WTC11 (cell line): ENCODE measurements at regions not wholly inside any gene's neighbourhood (a gene's known extent, or its start where the extent isn't known, plus 50 kb on each side); places are given as distances from the start of the nearest gene placed in this dataset.
A peak's percentile ranks its signal among the peaks of the same experiment; 100 is the strongest.

Experiments used
- ATAC-seq: fragments of 200-7000 bp; cut with Tn5 transposase; 2 replicates; pipeline ENCODE4 v1.10.0; 2021; ENCODE audit warnings: mild to moderate bottlenecking, moderate library complexity
- CTCF ChIA-PET: fragments of 300-600 bp; sonication (Branson Sonifier 250); formaldehyde crosslinking; loops from one replicate; lab custom pipeline; 2021; ENCODE audit warnings: antibody characterized with exemption; lab: Charles Lee
- POLR2A ChIA-PET: fragments of 350-600 bp; sonication (Branson Sonifier 250); formaldehyde crosslinking; loops from one replicate; lab custom pipeline; 2021; ENCODE audit warnings: antibody characterized with exemption; lab: Charles Lee
- DNase-seq: peaks from one replicate; pipeline ENCODE4 v3.0.0; 2021; ENCODE audit warnings: low spot score
- H3K27ac Mint-ChIP-seq: 2 replicates; pipeline ENCODE4 v1.8.0; 2021; ENCODE audit warnings: mixed read lengths
- H3K27me3 Mint-ChIP-seq: 2 replicates; pipeline ENCODE4 v1.8.0; 2021; ENCODE audit warnings: low read depth, mild to moderate bottlenecking, moderate library complexity, mixed read lengths
- H3K36me3 Mint-ChIP-seq: 2 replicates; pipeline ENCODE4 v1.8.0; 2021; ENCODE audit warnings: mixed read lengths
- H3K4me1 Mint-ChIP-seq: 2 replicates; pipeline ENCODE4 v1.8.0; 2022; ENCODE audit warnings: mixed read lengths
- H3K4me3 Mint-ChIP-seq: 2 replicates; pipeline ENCODE4 v1.8.0; 2021; ENCODE audit warnings: mild to moderate bottlenecking, moderate library complexity, mixed read lengths
- H3K9me3 Mint-ChIP-seq: 2 replicates; pipeline ENCODE4 v1.8.0; 2021; ENCODE audit warnings: mixed read lengths
- AFF4 ChIP-seq: sonication (generic); formaldehyde crosslinking; IDR thresholded peaks from 2 replicates; pipeline ENCODE4 v1.8.1; 2023; ENCODE audit warnings: mild to moderate bottlenecking, missing genetic modification reagents, borderline replicate concordance
- ATF1 ChIP-seq: sonication (generic); formaldehyde crosslinking; IDR thresholded peaks from 2 replicates; pipeline ENCODE4 v1.8.1; 2023; ENCODE audit warnings: mild to moderate bottlenecking, moderate library complexity, missing genetic modification reagents
- ATF6 ChIP-seq: sonication (generic); formaldehyde crosslinking; IDR thresholded peaks from 2 replicates; pipeline ENCODE4 v1.8.1; 2023; ENCODE audit warnings: mild to moderate bottlenecking, missing genetic modification reagents
- CDX4 ChIP-seq: fragments of 250-450 bp; sonication (Bioruptor Pico); IDR thresholded peaks from 2 replicates; pipeline ENCODE4 v1.9.0; 2021; ENCODE audit warnings: moderate library complexity, mild to moderate bottlenecking, inconsistent platforms, borderline replicate concordance
- CREM ChIP-seq: sonication (generic); formaldehyde crosslinking; IDR thresholded peaks from 2 replicates; pipeline ENCODE4 v1.8.1; 2022; ENCODE audit warnings: mild to moderate bottlenecking, missing genetic modification reagents, moderate library complexity
- E2F4 ChIP-seq: sonication (generic); formaldehyde crosslinking; IDR thresholded peaks from 2 replicates; pipeline ENCODE4 v1.8.1; 2022; ENCODE audit warnings: low read depth, mild to moderate bottlenecking, moderate library complexity, missing genetic modification reagents, borderline replicate concordance
- ESRRA ChIP-seq: sonication (generic); formaldehyde crosslinking; IDR thresholded peaks from 2 replicates; pipeline ENCODE4 v1.8.1; 2022; ENCODE audit warnings: mild to moderate bottlenecking, missing genetic modification reagents, borderline replicate concordance
- FOXK1 ChIP-seq: sonication (generic); formaldehyde crosslinking; IDR thresholded peaks from 2 replicates; pipeline ENCODE4 v1.8.0; 2022; ENCODE audit warnings: mild to moderate bottlenecking, moderate library complexity, missing genetic modification reagents
- GRHL2 ChIP-seq: fragments of 250-450 bp; sonication (Bioruptor Pico); IDR thresholded peaks from 2 replicates; pipeline ENCODE4 v1.8.0; 2022; ENCODE audit warnings: mild to moderate bottlenecking, moderate library complexity; ENCODE audit not compliant: insufficient replicate concordance, severe bottlenecking
- IRF1 ChIP-seq: sonication (generic); formaldehyde crosslinking; IDR thresholded peaks from 2 replicates; pipeline ENCODE4 v1.8.0; 2023; ENCODE audit warnings: missing genetic modification reagents
- IRF2 ChIP-seq: sonication (generic); formaldehyde crosslinking; IDR thresholded peaks from 2 replicates; pipeline ENCODE4 v1.8.0; 2022; ENCODE audit warnings: low read depth, missing genetic modification reagents, borderline replicate concordance
- KAT7 ChIP-seq: sonication (generic); formaldehyde crosslinking; IDR thresholded peaks from 2 replicates; pipeline ENCODE4 v1.8.1; 2023; ENCODE audit warnings: missing genetic modification reagents, mild to moderate bottlenecking, borderline replicate concordance
- MLX ChIP-seq: sonication (generic); formaldehyde crosslinking; IDR thresholded peaks from 2 replicates; pipeline ENCODE4 v1.8.1; 2023; ENCODE audit warnings: mild to moderate bottlenecking, missing genetic modification reagents, moderate library complexity
- MYBL2 ChIP-seq: sonication (generic); formaldehyde crosslinking; IDR thresholded peaks from 2 replicates; pipeline ENCODE4 v1.8.1; 2023; ENCODE audit warnings: mild to moderate bottlenecking, moderate library complexity, missing genetic modification reagents
- NFE2L1 ChIP-seq: sonication (generic); formaldehyde crosslinking; IDR thresholded peaks from 2 replicates; pipeline ENCODE4 v1.8.1; 2023; ENCODE audit warnings: missing genetic modification reagents
- NFYB ChIP-seq: sonication (generic); formaldehyde crosslinking; conservative IDR thresholded peaks from 2 replicates; pipeline ENCODE4 v1.8.0; 2022; ENCODE audit warnings: low read depth, missing genetic modification reagents
- NR1H2 ChIP-seq: sonication (generic); formaldehyde crosslinking; IDR thresholded peaks from 2 replicates; pipeline ENCODE4 v1.9.0; 2021; ENCODE audit warnings: mild to moderate bottlenecking, moderate library complexity, missing genetic modification reagents
- OVOL2 ChIP-seq: fragments of 250-450 bp; sonication (Bioruptor Pico); IDR thresholded peaks from 2 replicates; pipeline ENCODE4 v1.9.0; 2021; ENCODE audit warnings: mild to moderate bottlenecking, borderline replicate concordance
- PREB ChIP-seq: sonication (generic); formaldehyde crosslinking; IDR thresholded peaks from 2 replicates; pipeline ENCODE4 v1.8.1; 2022; ENCODE audit warnings: mild to moderate bottlenecking, missing genetic modification reagents, moderate library complexity, borderline replicate concordance
- SOX15 ChIP-seq: fragments of 250-450 bp; sonication (Bioruptor Pico); IDR thresholded peaks from 2 replicates; pipeline ENCODE4 v1.9.0; 2021; ENCODE audit warnings: mild to moderate bottlenecking
- USF1 ChIP-seq: sonication (generic); formaldehyde crosslinking; IDR thresholded peaks from 2 replicates; pipeline ENCODE4 v1.8.0; 2022; ENCODE audit warnings: mild to moderate bottlenecking, missing genetic modification reagents
- ZBTB43 ChIP-seq: sonication (generic); formaldehyde crosslinking; IDR thresholded peaks from 2 replicates; pipeline ENCODE4 v1.8.1; 2023; ENCODE audit warnings: mild to moderate bottlenecking, missing genetic modification reagents

- Mint-ChIP-seq H3K4me3 (no peak overlapping the region), H3K36me3 (peaks cover 11% of the 10 kb centered on the region), H3K9me3 (peaks cover 15% of the 10 kb centered on the region), H3K27ac (no peak overlapping the region), H3K27me3 (no peaks in the 10 kb centered on the region; the same call in 1 of the 2 replicates), H3K4me1 (peaks cover 58% of the 10 kb centered on the region)
- TF ChIP-seq NR1H2 (no peak), IRF2 (CRISPR knock-in tag) (no peak), AFF4 (CRISPR knock-in tag) (no peak), FOXK1 (CRISPR knock-in tag) (no peak), IRF1 (CRISPR knock-in tag) (no peak), NFE2L1 (CRISPR knock-in tag) (no peak), NFYB (CRISPR knock-in tag) (no peak), ZBTB43 (CRISPR knock-in tag) (no peak), MYBL2 (no peak), PREB (no peak), ESRRA (CRISPR knock-in tag) (no peak), GRHL2 (CRISPR knock-in tag) (no peak), KAT7 (no peak), CDX4 (CRISPR knock-in tag) (no peak), OVOL2 (CRISPR knock-in tag) (no peak), CREM (CRISPR knock-in tag) (no peak), USF1 (CRISPR knock-in tag) (no peak)
- no peak for ATAC-seq
- no peak for DNase-seq
- ChIA-PET CTCF (no interaction called here), POLR2A (interaction anchor here (0.6 kb wide), 1 partner anchor 805 kb away, joined by 3 read pairs; no protein-coding TSS in a partner anchor)
Measured at GRCh38 chr16:13630374-13630773, 289.6 kb upstream of the ERCC4 start.

- POLR2A ChIA-PET, result no interaction called here
- TF ChIP-seq ATF6 (no peak), MLX (CRISPR knock-in tag) (no peak), SOX15 (no peak), ATF1 (CRISPR knock-in tag) (no peak), E2F4 (CRISPR knock-in tag) (no peak)
Measured at GRCh38 chr16:13631213-13631767, 288.7 kb upstream of the ERCC4 start.

More at GRCh38 chr16:13631213-13631767, 288.7 kb upstream of the ERCC4 start:
- Mint-ChIP-seq H3K27ac (peak overlapping the region; percentile 95), H3K4me1 (peaks cover 62% of the 10 kb centered on the region), H3K27me3 (no peaks in the 10 kb centered on the region; the same call in 1 of the 2 replicates), H3K4me3 (no peak overlapping the region), H3K36me3 (peaks cover 17% of the 10 kb centered on the region), H3K9me3 (peaks cover 24% of the 10 kb centered on the region)
- CTCF ChIA-PET, result no interaction called here
- DNase-seq, result no peak
- ATAC-seq, result no peak
